ENCODE measurements at regions not wholly inside any gene's neighbourhood (a gene's known extent, or its start where the extent isn't known, plus 50 kb on each side); places are given as distances from the start of the nearest gene placed in this dataset.

DNA sequence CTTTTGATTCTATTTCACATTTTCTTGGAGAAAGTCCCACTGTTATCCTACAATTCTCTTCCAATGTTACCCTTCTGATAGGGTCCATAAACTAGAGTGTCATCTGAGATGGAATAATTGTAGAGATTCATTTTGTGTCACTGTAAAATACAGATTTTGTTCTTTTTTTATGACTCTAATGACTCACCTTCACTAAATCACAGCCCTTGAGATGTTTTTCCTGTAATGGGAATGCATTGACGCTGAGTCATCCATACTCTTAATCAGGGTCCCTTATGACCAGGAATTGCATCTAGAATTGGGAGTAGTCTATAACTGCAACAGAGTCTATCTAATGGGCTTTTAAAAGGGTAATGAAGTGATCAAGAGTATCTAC is 315.5 kb downstream of the TGFB2 start:
- no peak for FAIRE-seq

More for the DNA sequence above, 315.5 kb downstream of the TGFB2 start:
- no peak for ATAC-seq
- DNase-seq (ENCODE audit: low spot score) = no peak
- intact Hi-C loops (cut with micrococcal nuclease; ENCODE audit: unreplicated experiment) (no loop called here), in situ Hi-C loops (cut with HindIII; ENCODE audit: extremely low pct_ligation_motif_present, low pct_unique_long_range_greater_than_20kb) (no loop called here)
- ChIA-PET CTCF (ENCODE audit: low intra/inter-chr PET ratio, low total read pairs) (no interaction called here), POLR2A (no interaction called here)
- Histone ChIP-seq H2AFZ (ENCODE audit: low read length) (no peak overlapping the region), H3K36me3 (replicated peaks in 1 of 2; ENCODE audit: control insufficient read depth in 1 of 2, insufficient read depth in 2 of 2, low read length in 2 of 2) (no peaks in the 10 kb centered on the region), H3K27ac (ENCODE audit: extremely low read length, insufficient read depth, low read length) (no peak overlapping the region), H3K79me2 (ENCODE audit: insufficient read depth, low read length) (no peaks in the 10 kb centered on the region), H3K9ac (ENCODE audit: insufficient read depth, low read depth, low read length) (no peak overlapping the region), H3K4me3 (replicated peaks in 1 of 3; ENCODE audit: insufficient read depth in 1 of 3, low read depth in 2 of 3, low read length in 3 of 3) (no peak overlapping the region), H3K4me2 (ENCODE audit: low read depth, low read length) (no peak overlapping the region), H3K27me3 (ENCODE audit: control insufficient read depth in 1 of 2, insufficient read depth in 2 of 2, low read length in 2 of 2) (no peaks in the 10 kb centered on the region), H4K20me1 (ENCODE audit: insufficient read depth, low read length) (no peaks in the 10 kb centered on the region), H3K4me1 (ENCODE audit: insufficient read depth, low read length) (no peaks in the 10 kb centered on the region), H3K9me3 (ENCODE audit: low read length) (no peaks in the 10 kb centered on the region)
- TF ChIP-seq EHMT2 (IDR thresholded peaks at IDR 0.05; ENCODE audit: borderline replicate concordance, low read depth, low read length) (no peak), MZF1 (CRISPR knock-in tag; IDR thresholded peaks at IDR 0.05; ENCODE audit: borderline replicate concordance) (no peak), RBM22 (optimal IDR thresholded peaks at IDR 0.05; ENCODE audit: low read length) (no peak), RFX5 (IDR thresholded peaks at IDR 0.05; ENCODE audit: low read depth, low read length) (no peak), ZFP41 (CRISPR knock-in tag; IDR thresholded peaks at IDR 0.05; ENCODE audit: borderline replicate concordance) (no peak), ZNF180 (CRISPR knock-in tag; IDR thresholded peaks at IDR 0.05; ENCODE audit: borderline replicate concordance, low read depth) (no peak), ZNF543 (CRISPR knock-in tag; IDR thresholded peaks at IDR 0.05) (no peak), KLF11 (CRISPR knock-in tag; IDR thresholded peaks at IDR 0.05) (no peak), TBP (CRISPR knock-in tag; IDR thresholded peaks at IDR 0.05) (no peak), ZNF772 (CRISPR knock-in tag; IDR thresholded peaks at IDR 0.05) (no peak)
- TF ChIP-seq, protein P1, sequence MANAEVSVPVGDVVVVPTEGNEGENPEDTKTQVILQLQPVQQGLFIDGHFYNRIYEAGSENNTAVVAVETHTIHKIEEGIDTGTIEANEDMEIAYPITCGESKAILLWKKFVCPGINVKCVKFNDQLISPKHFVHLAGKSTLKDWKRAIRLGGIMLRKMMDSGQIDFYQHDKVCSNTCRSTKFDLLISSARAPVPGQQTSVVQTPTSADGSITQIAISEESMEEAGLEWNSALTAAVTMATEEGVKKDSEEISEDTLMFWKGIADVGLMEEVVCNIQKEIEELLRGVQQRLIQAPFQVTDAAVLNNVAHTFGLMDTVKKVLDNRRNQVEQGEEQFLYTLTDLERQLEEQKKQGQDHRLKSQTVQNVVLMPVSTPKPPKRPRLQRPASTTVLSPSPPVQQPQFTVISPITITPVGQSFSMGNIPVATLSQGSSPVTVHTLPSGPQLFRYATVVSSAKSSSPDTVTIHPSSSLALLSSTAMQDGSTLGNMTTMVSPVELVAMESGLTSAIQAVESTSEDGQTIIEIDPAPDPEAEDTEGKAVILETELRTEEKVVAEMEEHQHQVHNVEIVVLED (CRISPR knock-in tag; IDR thresholded peaks at IDR 0.05; ENCODE audit: borderline replicate concordance) = no peak
- TF ChIP-seq, protein P2, sequence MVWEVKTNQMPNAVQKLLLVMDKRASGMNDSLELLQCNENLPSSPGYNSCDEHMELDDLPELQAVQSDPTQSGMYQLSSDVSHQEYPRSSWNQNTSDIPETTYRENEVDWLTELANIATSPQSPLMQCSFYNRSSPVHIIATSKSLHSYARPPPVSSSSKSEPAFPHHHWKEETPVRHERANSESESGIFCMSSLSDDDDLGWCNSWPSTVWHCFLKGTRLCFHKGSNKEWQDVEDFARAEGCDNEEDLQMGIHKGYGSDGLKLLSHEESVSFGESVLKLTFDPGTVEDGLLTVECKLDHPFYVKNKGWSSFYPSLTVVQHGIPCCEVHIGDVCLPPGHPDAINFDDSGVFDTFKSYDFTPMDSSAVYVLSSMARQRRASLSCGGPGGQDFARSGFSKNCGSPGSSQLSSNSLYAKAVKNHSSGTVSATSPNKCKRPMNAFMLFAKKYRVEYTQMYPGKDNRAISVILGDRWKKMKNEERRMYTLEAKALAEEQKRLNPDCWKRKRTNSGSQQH (CRISPR knock-in tag; IDR thresholded peaks at IDR 0.05; ENCODE audit: low read depth) = no peak
- TF ChIP-seq, protein P3, sequence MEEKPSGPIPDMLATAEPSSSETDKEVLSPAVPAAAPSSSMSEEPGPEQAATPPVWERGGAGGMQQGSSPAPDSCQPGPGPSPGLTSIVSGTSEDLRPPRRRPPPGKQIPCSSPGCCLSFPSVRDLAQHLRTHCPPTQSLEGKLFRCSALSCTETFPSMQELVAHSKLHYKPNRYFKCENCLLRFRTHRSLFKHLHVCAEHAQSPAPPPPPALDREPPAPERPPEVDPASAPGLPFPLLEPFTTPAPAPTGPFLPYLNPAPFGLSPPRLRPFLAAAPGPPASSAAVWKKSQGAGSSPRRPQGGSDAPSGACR (CRISPR knock-in tag; IDR thresholded peaks at IDR 0.05) = no peak
- TF ChIP-seq, protein P4, sequence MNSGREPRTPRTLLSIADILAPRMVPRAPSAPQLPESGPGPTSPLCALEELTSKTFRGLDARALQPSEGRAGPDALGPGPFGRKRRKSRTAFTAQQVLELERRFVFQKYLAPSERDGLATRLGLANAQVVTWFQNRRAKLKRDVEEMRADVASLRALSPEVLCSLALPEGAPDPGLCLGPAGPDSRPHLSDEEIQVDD (CRISPR knock-in tag; IDR thresholded peaks at IDR 0.05; ENCODE audit: borderline replicate concordance) = no peak
- TF ChIP-seq, protein P5, sequence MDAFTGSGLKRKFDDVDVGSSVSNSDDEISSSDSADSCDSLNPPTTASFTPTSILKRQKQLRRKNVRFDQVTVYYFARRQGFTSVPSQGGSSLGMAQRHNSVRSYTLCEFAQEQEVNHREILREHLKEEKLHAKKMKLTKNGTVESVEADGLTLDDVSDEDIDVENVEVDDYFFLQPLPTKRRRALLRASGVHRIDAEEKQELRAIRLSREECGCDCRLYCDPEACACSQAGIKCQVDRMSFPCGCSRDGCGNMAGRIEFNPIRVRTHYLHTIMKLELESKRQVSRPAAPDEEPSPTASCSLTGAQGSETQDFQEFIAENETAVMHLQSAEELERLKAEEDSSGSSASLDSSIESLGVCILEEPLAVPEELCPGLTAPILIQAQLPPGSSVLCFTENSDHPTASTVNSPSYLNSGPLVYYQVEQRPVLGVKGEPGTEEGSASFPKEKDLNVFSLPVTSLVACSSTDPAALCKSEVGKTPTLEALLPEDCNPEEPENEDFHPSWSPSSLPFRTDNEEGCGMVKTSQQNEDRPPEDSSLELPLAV (CRISPR knock-in tag; conservative IDR thresholded peaks at IDR 0.05; ENCODE audit: low read depth) = no peak
- whole genome bisulfite sequencing (ENCODE audit: low lambda C conversion rate) = 0% methylated on average over 1 of the region's 1 CpG
- BruUV-seq (replicated peaks) = no TSS peak

All from HepG2 (cell line).